ENCODE measurements at regions not wholly inside any gene's neighbourhood (a gene's known extent, or its start where the extent isn't known, plus 50 kb on each side); places are given as distances from the start of the nearest gene placed in this dataset.

GRCh38 chr6:16836144-16836981 is 75.1 kb upstream of the ATXN1 start:
- DNase-seq, result no peak
- Histone ChIP-seq H3K4me3 (ENCODE audit: low read length in 2 of 2) (peak overlapping the region; percentile 38 to 86), H3K9me3 (ENCODE audit: control insufficient read depth, low read length) (no peaks in the 10 kb centered on the region), H3K27me3 (ENCODE audit: control insufficient read depth in 1 of 2, insufficient read depth in 2 of 2, low read length in 1 of 2) (no peaks in the 10 kb centered on the region), H3K27ac (ENCODE audit: low read depth in 1 of 2, low read length in 2 of 2) (no peak overlapping the region), H3K4me1 (ENCODE audit: control insufficient read depth in 1 of 2, insufficient read depth in 2 of 2, low read length in 2 of 2) (peaks cover 0 to 2% of the 10 kb centered on the region in 2 donors), H3K36me3 (ENCODE audit: control insufficient read depth in 1 of 2, insufficient read depth in 2 of 2, low read length in 1 of 2) (no peaks in the 10 kb centered on the region)
- no peak for ATAC-seq (ENCODE audit: low FRiP score)
- 15 to 17% methylated on average over 9 of the region's 9 CpGs for WGBS, 2 donors
- intact Hi-C loops (cut with DNase I), result no loop called here

- Histone ChIP-seq H3K4me1 (ENCODE audit: control insufficient read depth in 1 of 2, insufficient read depth in 2 of 2, low read length in 2 of 2) (peaks cover 0 to 2% of the 10 kb centered on the region in 2 donors), H3K4me3 (ENCODE audit: low read length in 2 of 2) (no peak overlapping the region), H3K27ac (ENCODE audit: low read depth in 1 of 2, low read length in 2 of 2) (no peak overlapping the region), H3K36me3 (ENCODE audit: control insufficient read depth in 1 of 2, insufficient read depth in 2 of 2, low read length in 1 of 2) (no peaks in the 10 kb centered on the region), H3K9me3 (ENCODE audit: control insufficient read depth, low read length) (no peaks in the 10 kb centered on the region), H3K27me3 (ENCODE audit: control insufficient read depth in 1 of 2, insufficient read depth in 2 of 2, low read length in 1 of 2) (no peaks in the 10 kb centered on the region)
- 81 to 87% methylated on average over 3 of the region's 3 CpGs for WGBS, 2 donors
- intact Hi-C loops (cut with DNase I), result no loop called here
- DNase-seq, result no peak
- no peak for ATAC-seq (ENCODE audit: low FRiP score)
These were observed 73.0 kb upstream of the ATXN1 start for GRCh38 chr6:16834242-16834641.

DNA sequence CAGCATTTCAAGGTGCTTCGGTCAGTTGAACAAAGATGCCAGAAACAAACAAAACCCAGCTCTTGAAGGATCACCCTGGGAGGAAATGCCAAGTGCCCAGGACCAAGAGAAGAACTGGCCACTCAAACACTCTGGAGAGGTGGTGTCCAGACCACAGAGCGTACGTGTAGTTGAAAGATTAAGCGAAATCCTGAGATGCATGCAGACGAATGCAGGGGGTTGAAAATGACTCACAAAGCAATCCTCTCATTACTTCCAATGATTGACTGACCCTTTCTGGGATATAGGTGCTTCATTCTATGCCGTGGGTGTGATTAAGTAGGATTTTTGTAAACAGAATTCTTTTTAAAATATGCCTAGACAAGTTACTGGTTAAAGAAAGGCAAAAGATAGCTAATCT is 71.5 kb upstream of the ATXN1 start:
- 95% methylated on average over 6 of the region's 6 CpGs for WGBS, 2 donors
- Histone ChIP-seq H3K4me1 (ENCODE audit: control insufficient read depth in 1 of 2, insufficient read depth in 2 of 2, low read length in 2 of 2) (peaks cover 0 to 2% of the 10 kb centered on the region in 2 donors), H3K9me3 (ENCODE audit: control insufficient read depth, low read length) (no peaks in the 10 kb centered on the region), H3K4me3 (ENCODE audit: low read length in 2 of 2) (no peak overlapping the region), H3K27ac (ENCODE audit: low read depth in 1 of 2, low read length in 2 of 2) (no peak overlapping the region), H3K27me3 (ENCODE audit: control insufficient read depth in 1 of 2, insufficient read depth in 2 of 2, low read length in 1 of 2) (no peaks in the 10 kb centered on the region), H3K36me3 (ENCODE audit: control insufficient read depth in 1 of 2, insufficient read depth in 2 of 2, low read length in 1 of 2) (no peaks in the 10 kb centered on the region)
- intact Hi-C loops (cut with DNase I), result no loop called here
- ATAC-seq (ENCODE audit: low FRiP score), result no peak
- DNase-seq, result no peak

DNA sequence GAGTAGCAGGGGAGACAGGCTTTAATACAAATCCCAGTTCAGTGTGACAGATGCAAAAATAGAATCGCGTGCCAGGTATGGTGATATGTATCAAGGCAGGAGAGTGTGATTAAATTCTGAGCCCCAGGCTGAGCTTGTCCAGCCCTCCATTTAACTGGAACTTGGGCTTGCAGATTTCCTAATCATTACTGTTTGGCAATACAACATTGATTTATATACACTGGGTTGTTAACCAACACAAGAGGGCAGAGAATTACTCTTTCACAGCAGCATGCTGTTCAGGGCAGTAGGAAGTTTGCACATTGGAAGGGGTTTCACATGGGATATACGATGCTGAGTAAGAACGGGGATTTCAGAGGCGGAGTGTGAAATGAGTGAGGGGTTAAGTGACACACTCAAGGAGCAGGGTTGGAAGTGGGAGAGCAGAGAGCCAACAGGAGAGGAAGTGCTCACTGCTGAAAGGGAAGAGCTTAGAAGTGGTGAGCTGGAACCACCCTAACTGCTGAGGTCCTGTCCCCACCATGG is 70.8 kb upstream of the ATXN1 start:
- intact Hi-C loops (cut with DNase I), result no loop called here
- no peak overlapping the region for H3K4me3 ChIP-seq (ENCODE audit: low read length in 2 of 2)
- 86 to 94% methylated on average over 5 of the region's 5 CpGs for WGBS, 2 donors
- no peaks in the 10 kb centered on the region for H3K9me3 ChIP-seq (ENCODE audit: control insufficient read depth, low read length)
- no peaks in the 10 kb centered on the region for H3K27me3 ChIP-seq (ENCODE audit: control insufficient read depth in 1 of 2, insufficient read depth in 2 of 2, low read length in 1 of 2)
- ATAC-seq (ENCODE audit: low FRiP score) (no peak), DNase-seq (no peak)
- H3K4me1 ChIP-seq (ENCODE audit: control insufficient read depth in 1 of 2, insufficient read depth in 2 of 2, low read length in 2 of 2), result peaks cover 0 to 2% of the 10 kb centered on the region in 2 donors
- H3K27ac ChIP-seq (ENCODE audit: low read depth in 1 of 2, low read length in 2 of 2), result no peak overlapping the region
- no peaks in the 10 kb centered on the region for H3K36me3 ChIP-seq (ENCODE audit: control insufficient read depth in 1 of 2, insufficient read depth in 2 of 2, low read length in 1 of 2)

DNA sequence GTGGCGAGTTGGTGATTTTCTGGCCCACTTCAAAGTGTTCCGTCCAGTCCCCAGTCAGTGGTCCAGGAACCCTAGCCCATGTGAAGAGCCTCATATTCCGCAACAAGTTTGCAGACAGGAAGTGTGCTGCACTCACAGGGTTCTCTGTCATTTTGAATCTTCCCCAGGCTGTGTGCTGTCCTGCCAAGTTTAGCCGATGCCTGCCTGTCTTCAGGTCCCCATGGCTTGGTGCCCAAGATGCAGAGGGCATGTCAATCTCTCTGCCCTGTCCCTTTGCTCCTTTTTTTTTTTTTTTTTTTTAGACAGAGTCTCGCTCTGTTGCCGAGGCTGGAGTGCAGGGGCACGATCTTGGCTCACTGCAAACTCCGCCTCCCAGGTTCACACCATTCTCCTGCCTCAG is 69.9 kb upstream of the ATXN1 start:
- H3K27ac ChIP-seq (ENCODE audit: low read depth in 1 of 2, low read length in 2 of 2), result no peak overlapping the region
- DNase-seq, result no peak
- ATAC-seq (ENCODE audit: low FRiP score), result no peak
- no peaks in the 10 kb centered on the region for H3K27me3 ChIP-seq (ENCODE audit: control insufficient read depth in 1 of 2, insufficient read depth in 2 of 2, low read length in 1 of 2)
- WGBS, 2 donors, result 78 to 93% methylated on average over 7 to 8 of the region's 8 CpGs
- H3K4me3 ChIP-seq (ENCODE audit: low read length in 2 of 2), result no peak overlapping the region
- H3K4me1 ChIP-seq (ENCODE audit: control insufficient read depth in 1 of 2, insufficient read depth in 2 of 2, low read length in 2 of 2), result no peaks in the 10 kb centered on the region
- intact Hi-C loops (cut with DNase I), result no loop called here
- H3K9me3 ChIP-seq (ENCODE audit: control insufficient read depth, low read length), result no peaks in the 10 kb centered on the region
- H3K36me3 ChIP-seq (ENCODE audit: control insufficient read depth in 1 of 2, insufficient read depth in 2 of 2, low read length in 1 of 2), result no peaks in the 10 kb centered on the region

DNA sequence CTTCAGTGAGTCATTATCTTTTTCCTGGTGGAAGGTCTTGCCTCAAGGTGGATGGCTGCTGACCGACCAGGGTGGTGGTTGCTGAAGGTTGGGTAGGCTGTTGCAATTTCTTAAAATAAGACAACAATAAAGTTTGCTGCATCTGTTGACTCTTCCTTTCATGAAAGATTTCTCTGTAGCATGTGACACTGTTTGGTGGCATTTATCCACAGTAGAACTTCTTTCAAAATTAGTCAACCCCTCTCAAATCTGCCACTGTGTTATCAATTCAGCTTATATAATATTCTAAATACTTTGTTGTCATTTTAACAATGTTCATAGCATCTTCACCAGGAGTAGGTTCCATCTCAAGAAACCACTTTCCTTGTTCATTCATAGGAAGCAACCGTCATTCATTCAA is 66.8 kb upstream of the ATXN1 start:
- Histone ChIP-seq H3K4me3 (ENCODE audit: low read length in 2 of 2) (no peak overlapping the region), H3K36me3 (ENCODE audit: control insufficient read depth in 1 of 2, insufficient read depth in 2 of 2, low read length in 1 of 2) (no peaks in the 10 kb centered on the region), H3K27me3 (ENCODE audit: control insufficient read depth in 1 of 2, insufficient read depth in 2 of 2, low read length in 1 of 2) (no peaks in the 10 kb centered on the region), H3K27ac (ENCODE audit: low read depth in 1 of 2, low read length in 2 of 2) (no peak overlapping the region), H3K4me1 (ENCODE audit: control insufficient read depth in 1 of 2, insufficient read depth in 2 of 2, low read length in 2 of 2) (no peaks in the 10 kb centered on the region), H3K9me3 (ENCODE audit: control insufficient read depth, low read length) (no peaks in the 10 kb centered on the region)
- intact Hi-C loops (cut with DNase I), result no loop called here
- DNase-seq (no peak), ATAC-seq (ENCODE audit: low FRiP score) (no peak)
- WGBS, 2 donors, result 95 to 97% methylated on average over 2 of the region's 2 CpGs

DNA sequence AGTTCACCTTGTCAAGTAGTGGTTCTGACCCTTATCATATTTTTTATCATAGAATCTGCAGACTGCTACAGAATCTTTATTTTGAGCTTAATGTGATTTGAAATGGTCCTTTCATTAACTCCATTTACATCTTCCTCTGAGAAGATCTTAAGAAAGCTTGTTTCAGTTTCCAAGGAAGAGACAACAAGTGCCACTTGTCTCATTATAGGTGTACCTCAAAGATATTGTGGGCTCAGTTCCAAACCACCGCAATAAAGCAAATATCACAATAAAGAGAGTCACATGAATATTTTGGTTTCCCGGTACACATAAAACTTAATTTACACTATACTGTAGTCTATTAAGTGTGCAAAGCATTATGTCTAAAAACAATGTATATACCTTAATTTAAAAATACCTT is 66.4 kb upstream of the ATXN1 start:
- intact Hi-C loops (cut with DNase I), result no loop called here
- Histone ChIP-seq H3K27ac (ENCODE audit: low read depth in 1 of 2, low read length in 2 of 2) (no peak overlapping the region), H3K4me1 (ENCODE audit: control insufficient read depth in 1 of 2, insufficient read depth in 2 of 2, low read length in 2 of 2) (no peaks in the 10 kb centered on the region), H3K4me3 (ENCODE audit: low read length in 2 of 2) (no peak overlapping the region), H3K36me3 (ENCODE audit: control insufficient read depth in 1 of 2, insufficient read depth in 2 of 2, low read length in 1 of 2) (no peaks in the 10 kb centered on the region), H3K27me3 (ENCODE audit: control insufficient read depth in 1 of 2, insufficient read depth in 2 of 2, low read length in 1 of 2) (no peaks in the 10 kb centered on the region), H3K9me3 (ENCODE audit: control insufficient read depth, low read length) (no peaks in the 10 kb centered on the region)
- WGBS, 2 donors, result 93 to 95% methylated on average over 2 of the region's 2 CpGs
- no peak for DNase-seq
- no peak for ATAC-seq (ENCODE audit: low FRiP score)

DNA sequence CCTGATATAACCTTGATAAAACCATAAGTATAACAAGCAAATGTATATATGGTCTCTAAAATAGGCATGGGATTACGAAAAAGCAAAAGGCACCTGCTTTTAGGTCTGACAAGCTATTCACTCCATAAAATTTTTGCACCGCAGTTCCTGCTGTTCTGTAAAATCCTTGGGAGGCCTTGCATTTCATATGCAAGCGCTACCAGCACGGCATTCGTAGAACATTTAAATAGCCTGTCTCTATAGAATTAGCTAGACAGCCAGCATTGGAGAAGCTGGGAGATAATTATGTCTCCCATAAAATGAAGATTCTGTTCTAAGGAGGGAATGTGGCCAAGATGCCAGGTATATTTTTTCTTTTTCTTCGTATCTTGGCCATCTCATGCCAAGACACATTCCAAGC is 64.5 kb upstream of the ATXN1 start:
- no peak overlapping the region for H3K27ac ChIP-seq (ENCODE audit: low read depth in 1 of 2, low read length in 2 of 2)
- H3K36me3 ChIP-seq (ENCODE audit: control insufficient read depth in 1 of 2, insufficient read depth in 2 of 2, low read length in 1 of 2), result no peaks in the 10 kb centered on the region
- no peaks in the 10 kb centered on the region for H3K27me3 ChIP-seq (ENCODE audit: control insufficient read depth in 1 of 2, insufficient read depth in 2 of 2, low read length in 1 of 2)
- H3K9me3 ChIP-seq (ENCODE audit: control insufficient read depth, low read length), result no peaks in the 10 kb centered on the region
- no peak for ATAC-seq (ENCODE audit: low FRiP score)
- no peak for DNase-seq
- no peak overlapping the region for H3K4me3 ChIP-seq (ENCODE audit: low read length in 2 of 2)
- WGBS, 2 donors, result 96 to 97% methylated on average over 6 of the region's 6 CpGs
- intact Hi-C loops (cut with DNase I), result no loop called here
- no peaks in the 10 kb centered on the region for H3K4me1 ChIP-seq (ENCODE audit: control insufficient read depth in 1 of 2, insufficient read depth in 2 of 2, low read length in 2 of 2)
